H9 (cell line): ENCODE measurements at regions not wholly inside any gene's neighbourhood (a gene's known extent, or its start where the extent isn't known, plus 50 kb on each side); places are given as distances from the start of the nearest gene placed in this dataset.

ENCODE experiments used
- DNase-seq: peaks from one replicate; pipeline ENCODE4 v3.0.0-alpha.2; 2017
- H2AFZ ChIP-seq: one replicate; pipeline ENCODE4 v1.6.1; 2013; ENCODE audit warnings: mild to moderate bottlenecking, low read length, control low read depth, moderate library complexity
- H2AK5ac ChIP-seq: 2 replicates; pipeline ENCODE4 v1.6.1; 2013; ENCODE audit warnings: low read length, control low read depth, mixed read lengths; ENCODE audit not compliant: insufficient read length
- H2BK120ac ChIP-seq: one replicate; pipeline ENCODE4 v1.6.1; 2013; ENCODE audit warnings: low read depth, mild to moderate bottlenecking, low read length, control low read depth, inconsistent platforms; ENCODE audit not compliant: poor library complexity, severe bottlenecking
- H2BK12ac ChIP-seq: 2 replicates; pipeline ENCODE4 v1.6.1; 2013; ENCODE audit warnings: low read length, control low read depth, mixed read lengths, low read depth; ENCODE audit not compliant: insufficient read length
- H2BK15ac ChIP-seq: 2 replicates; pipeline ENCODE4 v1.6.1; 2013; ENCODE audit warnings: low read depth, low read length, control low read depth
- H2BK20ac ChIP-seq: one replicate; pipeline ENCODE4 v1.6.1; 2013; ENCODE audit warnings: low read depth, mild to moderate bottlenecking, low read length, control low read depth, inconsistent platforms; ENCODE audit not compliant: poor library complexity, severe bottlenecking
- H2BK5ac ChIP-seq: 2 replicates; pipeline ENCODE4 v1.6.1; 2013; ENCODE audit warnings: low read length, control low read depth, mixed read lengths; ENCODE audit not compliant: insufficient read length
- H3K14ac ChIP-seq: 2 replicates; pipeline ENCODE4 v1.6.1; 2013; ENCODE audit warnings: low read length, control low read depth; ENCODE audit not compliant: insufficient read depth
- H3K18ac ChIP-seq: 2 replicates; pipeline ENCODE4 v1.6.1; 2013; ENCODE audit warnings: low read depth, mild to moderate bottlenecking, mixed read lengths, low read length, control low read depth; ENCODE audit not compliant: insufficient read length
- H3K23ac ChIP-seq: 2 replicates; pipeline ENCODE4 v1.6.1; 2013; ENCODE audit warnings: low read length, control low read depth, mixed read lengths, low read depth; ENCODE audit not compliant: insufficient read length
- H3K23me2 ChIP-seq: 2 replicates; pipeline ENCODE4 v1.6.1; 2013; ENCODE audit warnings: low read depth, mild to moderate bottlenecking, mixed read lengths, low read length, control low read depth; ENCODE audit not compliant: insufficient read length, poor library complexity, severe bottlenecking
- H3K27ac ChIP-seq: 2 replicates; pipeline ENCODE4 v1.5.1; 2013; ENCODE audit warnings: low read length, control low read depth, mixed read lengths, low read depth; ENCODE audit not compliant: insufficient read length
- H3K27me3 ChIP-seq: 2 replicates; pipeline ENCODE4 v1.6.1; 2013; ENCODE audit warnings: low read length, control low read depth, inconsistent platforms; ENCODE audit not compliant: insufficient read depth
- H3K4ac ChIP-seq: 2 replicates; pipeline ENCODE4 v1.6.1; 2013; ENCODE audit warnings: low read depth, mild to moderate bottlenecking, control low read depth, inconsistent platforms, low read length, moderate library complexity
- H3K4me1 ChIP-seq: 2 replicates; pipeline ENCODE4 v1.6.1; 2013; ENCODE audit warnings: low read length, control low read depth, inconsistent platforms; ENCODE audit not compliant: insufficient read depth
- H3K4me2 ChIP-seq: 2 replicates; pipeline ENCODE4 v1.6.1; 2013; ENCODE audit warnings: low read length, control low read depth, mixed read lengths; ENCODE audit not compliant: insufficient read length, insufficient read depth
- H3K56ac ChIP-seq: 2 replicates; pipeline ENCODE4 v1.6.1; 2013; ENCODE audit warnings: low read depth, mild to moderate bottlenecking, mixed read lengths, low read length, control low read depth; ENCODE audit not compliant: insufficient read length
- H3K79me1 ChIP-seq: 2 replicates; pipeline ENCODE4 v1.6.1; 2013; ENCODE audit warnings: low read depth, mild to moderate bottlenecking, moderate library complexity, low read length, control low read depth, inconsistent platforms; ENCODE audit not compliant: insufficient read depth, poor library complexity, severe bottlenecking
- H3K79me2 ChIP-seq: 2 replicates; pipeline ENCODE4 v1.6.1; 2013; ENCODE audit warnings: low read length, control low read depth, inconsistent platforms; ENCODE audit not compliant: insufficient read depth
- H3K9ac ChIP-seq: 2 replicates; pipeline ENCODE4 v1.6.1; 2013; ENCODE audit warnings: low read length, control low read depth, mixed read lengths; ENCODE audit not compliant: insufficient read length; ENCODE audit errors: extremely low read depth
- H3K9me3 ChIP-seq: one replicate; pipeline ENCODE4 v1.6.1; 2013; ENCODE audit warnings: low read depth, low read length, inconsistent platforms; ENCODE audit not compliant: control insufficient read depth
- H3T11ph ChIP-seq: one replicate; pipeline ENCODE4 v1.6.1; 2013; ENCODE audit warnings: mild to moderate bottlenecking, low read length, control low read depth, inconsistent platforms
- H4K20me1 ChIP-seq: one replicate; pipeline ENCODE4 v1.6.1; 2013; ENCODE audit not compliant: control insufficient read depth, insufficient read length, insufficient read depth
- H4K5ac ChIP-seq: 2 replicates; pipeline ENCODE4 v1.6.1; 2013; ENCODE audit warnings: low read depth, mild to moderate bottlenecking, mixed read lengths, low read length, control low read depth; ENCODE audit not compliant: insufficient read length
- H4K8ac ChIP-seq: replicated peaks from 2 replicates; pipeline ENCODE4 v1.6.1; 2013; ENCODE audit warnings: low read length, control low read depth, mixed read lengths, low read depth; ENCODE audit not compliant: insufficient read length
- H4K91ac ChIP-seq: 2 replicates; pipeline ENCODE4 v1.6.1; 2013; ENCODE audit warnings: low read depth, mild to moderate bottlenecking, moderate library complexity, mixed read lengths, low read length, control low read depth; ENCODE audit not compliant: insufficient read length
- H3K27ac Mint-ChIP-seq, 3 experiments: 2 replicates in 2 of 3; 3 replicates in 1 of 3; pipeline ENCODE4 v1.8.0; 2020 to 2021; ENCODE audit warnings: mixed read lengths in 3 of 3, mild to moderate bottlenecking in 1 of 3, moderate library complexity in 1 of 3
- H3K27me3 Mint-ChIP-seq: 2 replicates; pipeline ENCODE4 v1.8.0; 2021; ENCODE audit warnings: low read depth, mild to moderate bottlenecking, moderate library complexity, mixed read lengths
- H3K36me3 Mint-ChIP-seq, 3 experiments: 2 replicates in 2 of 3; 3 replicates in 1 of 3; pipeline ENCODE4 v1.8.0; 2020 to 2021; ENCODE audit warnings: low read depth in 3 of 3, mixed read lengths in 3 of 3; ENCODE audit not compliant: insufficient read depth in 1 of 3
- H3K4me1 Mint-ChIP-seq, 2 experiments: 2 replicates each; pipeline ENCODE4 v1.8.0; 2020; ENCODE audit warnings: mixed read lengths in 2 of 2
- H3K4me3 Mint-ChIP-seq, 2 experiments: 2 replicates in 1 of 2; 3 replicates in 1 of 2; pipeline ENCODE4 v1.8.0; 2020 to 2021; ENCODE audit warnings: mild to moderate bottlenecking in 2 of 2, mixed read lengths in 2 of 2, moderate library complexity in 1 of 2
- H3K9me3 Mint-ChIP-seq, 2 experiments: 2 replicates in 1 of 2; 3 replicates in 1 of 2; pipeline ENCODE4 v1.8.0; 2020; ENCODE audit warnings: mild to moderate bottlenecking in 2 of 2, mixed read lengths in 2 of 2, moderate library complexity in 1 of 2
- WGBS: extraction: QIAGEN DNeasy Blood & Tissue Kit; methylation state at CpG from one replicate; pipeline ENCODE4 v1.1.7; 2013; ENCODE audit warnings: missing lambda C conversion rate, low lambda C conversion rate, mixed read lengths; ENCODE audit not compliant: insufficient read length; ENCODE audit errors: extremely low coverage; 5-methylcytosine and 5-hydroxymethylcytosine counted together
- TF ChIP-seq, protein P1 (sequence below): fragments of 200-600 bp; sonication (generic); conservative IDR thresholded peaks from 3 replicates; pipeline ENCODE4 v1.8.0; 2021; ENCODE audit warnings: antibody characterized with exemption, mild to moderate bottlenecking

DNA sequence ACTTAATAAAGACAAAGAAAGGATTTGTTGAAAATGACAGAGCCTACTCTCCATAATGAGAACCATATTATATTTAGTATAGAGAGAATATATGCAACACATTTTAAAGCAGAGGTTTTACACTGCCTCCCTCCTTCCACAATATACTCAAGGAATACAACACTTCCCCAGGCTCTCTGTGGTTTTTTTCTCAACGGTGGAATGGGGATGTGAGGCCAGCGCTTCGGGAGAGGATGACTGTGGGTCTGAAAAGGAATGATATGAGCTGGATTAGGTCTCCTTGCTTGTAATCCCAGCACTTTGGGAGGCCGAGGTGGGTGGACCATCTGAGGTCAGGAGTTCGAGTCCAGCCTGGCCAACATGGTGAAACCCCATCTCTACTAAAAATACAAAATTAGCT, 348.7 kb upstream of the KLF3 start:
- H3K9ac ChIP-seq, result no peak overlapping the region
- H3K14ac ChIP-seq, result no peak overlapping the region
- H3K27me3 ChIP-seq, result no peaks in the 10 kb centered on the region
- H2BK15ac ChIP-seq, result no peak overlapping the region
- peaks cover 2% of the 10 kb centered on the region; the same call in 1 of the 2 replicates for H3K27me3 Mint-ChIP-seq
- no peak overlapping the region for H4K91ac ChIP-seq
- no peak overlapping the region for H3K4me2 ChIP-seq
- H3K9me3 Mint-ChIP-seq, result no peaks in the 10 kb centered on the region
- no peak overlapping the region for H2AFZ ChIP-seq
- H3K79me1 ChIP-seq, result no peaks in the 10 kb centered on the region
- WGBS, result no CpG with 5 or more reads among the region's 5 CpGs
- H3K4me3 Mint-ChIP-seq, result no peak overlapping the region
- H2BK20ac ChIP-seq, result no peak overlapping the region
- H3K9me3 ChIP-seq, result no peaks in the 10 kb centered on the region
- H3K27ac Mint-ChIP-seq, result no peak overlapping the region
- H3K4me1 Mint-ChIP-seq, result peaks cover 20 to 25% of the 10 kb centered on the region in 2 experiments
- no peak overlapping the region for H3K23ac ChIP-seq
- H2BK120ac ChIP-seq, result no peak overlapping the region
- H2BK12ac ChIP-seq, result no peak overlapping the region
- no peak overlapping the region for H3K4ac ChIP-seq
- H3K27ac ChIP-seq, result no peak overlapping the region
- TF ChIP-seq, protein P1, sequence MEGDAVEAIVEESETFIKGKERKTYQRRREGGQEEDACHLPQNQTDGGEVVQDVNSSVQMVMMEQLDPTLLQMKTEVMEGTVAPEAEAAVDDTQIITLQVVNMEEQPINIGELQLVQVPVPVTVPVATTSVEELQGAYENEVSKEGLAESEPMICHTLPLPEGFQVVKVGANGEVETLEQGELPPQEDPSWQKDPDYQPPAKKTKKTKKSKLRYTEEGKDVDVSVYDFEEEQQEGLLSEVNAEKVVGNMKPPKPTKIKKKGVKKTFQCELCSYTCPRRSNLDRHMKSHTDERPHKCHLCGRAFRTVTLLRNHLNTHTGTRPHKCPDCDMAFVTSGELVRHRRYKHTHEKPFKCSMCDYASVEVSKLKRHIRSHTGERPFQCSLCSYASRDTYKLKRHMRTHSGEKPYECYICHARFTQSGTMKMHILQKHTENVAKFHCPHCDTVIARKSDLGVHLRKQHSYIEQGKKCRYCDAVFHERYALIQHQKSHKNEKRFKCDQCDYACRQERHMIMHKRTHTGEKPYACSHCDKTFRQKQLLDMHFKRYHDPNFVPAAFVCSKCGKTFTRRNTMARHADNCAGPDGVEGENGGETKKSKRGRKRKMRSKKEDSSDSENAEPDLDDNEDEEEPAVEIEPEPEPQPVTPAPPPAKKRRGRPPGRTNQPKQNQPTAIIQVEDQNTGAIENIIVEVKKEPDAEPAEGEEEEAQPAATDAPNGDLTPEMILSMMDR, result no peak
- H3K56ac ChIP-seq, result no peak overlapping the region
- H3T11ph ChIP-seq, result no peak overlapping the region
- peaks cover 3% of the 10 kb centered on the region for H3K4me1 ChIP-seq
- no peak overlapping the region for H4K8ac ChIP-seq
- H4K5ac ChIP-seq, result no peak overlapping the region
- no peak for DNase-seq
- no peak overlapping the region for H3K18ac ChIP-seq
- H2BK5ac ChIP-seq, result no peak overlapping the region
- no peaks in the 10 kb centered on the region for H4K20me1 ChIP-seq
- no peaks in the 10 kb centered on the region for H3K79me2 ChIP-seq
- no peaks in the 10 kb centered on the region for H3K23me2 ChIP-seq
- H3K36me3 Mint-ChIP-seq, result no peaks in the 10 kb centered on the region
- no peak overlapping the region for H2AK5ac ChIP-seq
